Muscle layer of colon (tissue), 2 donors: ENCODE measurements at regions not wholly inside any gene's neighbourhood (a gene's known extent, or its start where the extent isn't known, plus 50 kb on each side); places are given as distances from the start of the nearest gene placed in this dataset.

Experiments
- H3K27ac ChIP-seq: one replicate; pipeline ENCODE4 v1.7.0; 2013; ENCODE audit warnings: low read depth, mild to moderate bottlenecking, low read length, moderate library complexity
- H3K27me3 ChIP-seq, 2 donors: one replicate each; pipeline ENCODE4 v1.7.0; 2013; ENCODE audit warnings: low read length in 2 of 2, mild to moderate bottlenecking in 2 of 2; ENCODE audit not compliant: insufficient read depth in 2 of 2, control insufficient read depth in 1 of 2
- H3K36me3 ChIP-seq: one replicate; pipeline ENCODE4 v1.7.0; 2013; ENCODE audit warnings: mild to moderate bottlenecking, low read length; ENCODE audit not compliant: insufficient read depth
- H3K4me1 ChIP-seq: one replicate; pipeline ENCODE4 v1.7.0; 2013; ENCODE audit warnings: mild to moderate bottlenecking, low read length; ENCODE audit not compliant: insufficient read depth
- H3K4me3 ChIP-seq, 2 donors: one replicate each; pipeline ENCODE4 v1.7.0; 2013; ENCODE audit warnings: low read length in 2 of 2, low read depth in 1 of 2, mild to moderate bottlenecking in 1 of 2, moderate library complexity in 1 of 2
- H3K9ac ChIP-seq: one replicate; pipeline ENCODE4 v1.7.0; 2013; ENCODE audit warnings: low read length
- H3K9me3 ChIP-seq: one replicate; pipeline ENCODE4 v1.7.0; 2013; ENCODE audit warnings: mild to moderate bottlenecking, low read length
- donor health status: abdominal sarcoma.
- donor health status: Adenocarcinoma of cecum.

- no peaks in the 10 kb centered on the region for H3K36me3 ChIP-seq
- H3K27me3 ChIP-seq = no peaks in the 10 kb centered on the region
- H3K9ac ChIP-seq = no peak overlapping the region
- no peak overlapping the region for H3K4me3 ChIP-seq
- no peaks in the 10 kb centered on the region for H3K4me1 ChIP-seq
- H3K27ac ChIP-seq = no peak overlapping the region
- no peaks in the 10 kb centered on the region for H3K9me3 ChIP-seq
Observed at GRCh38 chr4:54386042-54386669, 157.1 kb downstream of the PDGFRA start.

GRCh38 chr4:54386693-54387092 lies 157.6 kb downstream of the PDGFRA start:
- no peaks in the 10 kb centered on the region for H3K27me3 ChIP-seq
- no peak overlapping the region for H3K4me3 ChIP-seq
- no peak overlapping the region for H3K27ac ChIP-seq
- H3K9me3 ChIP-seq = no peaks in the 10 kb centered on the region
- no peak overlapping the region for H3K9ac ChIP-seq
- no peaks in the 10 kb centered on the region for H3K4me1 ChIP-seq
- H3K36me3 ChIP-seq = no peaks in the 10 kb centered on the region

GRCh38 chr4:54390670-54391069 lies 161.6 kb downstream of the PDGFRA start:
- Histone ChIP-seq H3K4me1 (no peaks in the 10 kb centered on the region), H3K27ac (no peak overlapping the region), H3K4me3 (no peak overlapping the region), H3K36me3 (no peaks in the 10 kb centered on the region), H3K27me3 (no peaks in the 10 kb centered on the region), H3K9me3 (no peaks in the 10 kb centered on the region), H3K9ac (no peak overlapping the region)

GRCh38 chr4:54391104-54391503 lies 162.0 kb downstream of the PDGFRA start:
- Histone ChIP-seq H3K4me3 (no peak overlapping the region), H3K4me1 (no peaks in the 10 kb centered on the region), H3K36me3 (no peaks in the 10 kb centered on the region), H3K27ac (no peak overlapping the region), H3K9me3 (no peaks in the 10 kb centered on the region), H3K27me3 (no peaks in the 10 kb centered on the region), H3K9ac (no peak overlapping the region)

- Histone ChIP-seq H3K4me3 (no peak overlapping the region), H3K9ac (no peak overlapping the region), H3K9me3 (no peaks in the 10 kb centered on the region), H3K36me3 (no peaks in the 10 kb centered on the region), H3K4me1 (no peaks in the 10 kb centered on the region), H3K27ac (no peak overlapping the region), H3K27me3 (no peaks in the 10 kb centered on the region)
Observed at GRCh38 chr4:54392479-54392878, 163.4 kb downstream of the PDGFRA start.

- Histone ChIP-seq H3K4me1 (no peaks in the 10 kb centered on the region), H3K4me3 (no peak overlapping the region), H3K36me3 (no peaks in the 10 kb centered on the region), H3K27me3 (no peaks in the 10 kb centered on the region), H3K27ac (no peak overlapping the region), H3K9me3 (no peaks in the 10 kb centered on the region), H3K9ac (no peak overlapping the region)
Observed at GRCh38 chr4:54393243-54393642, 164.2 kb downstream of the PDGFRA start.

- no peak overlapping the region for H3K27ac ChIP-seq
- H3K27me3 ChIP-seq = no peaks in the 10 kb centered on the region
Observed at GRCh38 chr4:54395013-54395527, 166.0 kb downstream of the PDGFRA start.

GRCh38 chr4:54400188-54400587 lies 171.1 kb downstream of the PDGFRA start:
- Histone ChIP-seq H3K9me3 (no peaks in the 10 kb centered on the region), H3K27me3 (no peaks in the 10 kb centered on the region)

More at GRCh38 chr4:54395013-54395527, 166.0 kb downstream of the PDGFRA start:
- Histone ChIP-seq H3K9me3 (no peaks in the 10 kb centered on the region), H3K36me3 (no peaks in the 10 kb centered on the region), H3K9ac (no peak overlapping the region), H3K4me3 (no peak overlapping the region), H3K4me1 (no peaks in the 10 kb centered on the region)

GRCh38 chr4:54400802-54401201 lies 171.7 kb downstream of the PDGFRA start:
- Histone ChIP-seq H3K4me3 (no peak overlapping the region), H3K9ac (no peak overlapping the region), H3K27ac (no peak overlapping the region), H3K36me3 (no peaks in the 10 kb centered on the region), H3K4me1 (no peaks in the 10 kb centered on the region), H3K9me3 (no peaks in the 10 kb centered on the region), H3K27me3 (no peaks in the 10 kb centered on the region)

More at GRCh38 chr4:54400188-54400587, 171.1 kb downstream of the PDGFRA start:
- no peaks in the 10 kb centered on the region for H3K4me1 ChIP-seq
- H3K9ac ChIP-seq = no peak overlapping the region
- H3K36me3 ChIP-seq = no peaks in the 10 kb centered on the region
- H3K27ac ChIP-seq = no peak overlapping the region
- H3K4me3 ChIP-seq = no peak overlapping the region

GRCh38 chr4:54402880-54403480 lies 173.9 kb downstream of the PDGFRA start:
- Histone ChIP-seq H3K9me3 (no peaks in the 10 kb centered on the region), H3K4me1 (no peaks in the 10 kb centered on the region), H3K27ac (no peak overlapping the region), H3K9ac (no peak overlapping the region), H3K4me3 (no peak overlapping the region), H3K36me3 (no peaks in the 10 kb centered on the region), H3K27me3 (no peaks in the 10 kb centered on the region)

GRCh38 chr4:54403700-54404453 lies 174.8 kb downstream of the PDGFRA start:
- H3K9me3 ChIP-seq = no peaks in the 10 kb centered on the region
- no peak overlapping the region for H3K27ac ChIP-seq
- H3K27me3 ChIP-seq = no peaks in the 10 kb centered on the region

More at GRCh38 chr4:54403700-54404453, 174.8 kb downstream of the PDGFRA start:
- H3K9ac ChIP-seq = no peak overlapping the region
- no peaks in the 10 kb centered on the region for H3K4me1 ChIP-seq
- no peak overlapping the region for H3K4me3 ChIP-seq
- H3K36me3 ChIP-seq = no peaks in the 10 kb centered on the region
